Heart left ventricle (tissue), 13 donors: ENCODE measurements at regions not wholly inside any gene's neighbourhood (a gene's known extent, or its start where the extent isn't known, plus 50 kb on each side); places are given as distances from the start of the nearest gene placed in this dataset.

Experiments used
- CTCF ChIP-seq, 12 donors: fragments of 200-600 bp; sonication (generic) in 4 of 12; IDR thresholded peaks; one replicate each; pipeline versions ENCODE4 v1.5.0 to v1.8.0; 2018 to 2022; ENCODE audit warnings: antibody characterized with exemption in 12 of 12, mild to moderate bottlenecking in 5 of 12
- POLR2A ChIP-seq, 2 donors: fragments of 450-650 bp; IDR thresholded peaks; one replicate each; pipeline ENCODE4 v1.6.1; 2017; ENCODE audit warnings: antibody characterized with exemption in 2 of 2, mild to moderate bottlenecking in 2 of 2, moderate library complexity in 2 of 2
- donor health status: ischemic (EF 13 %, LVEDD 7.1; RV severe dilation, severe dysfunction).
- donor health status: DM: no; HTN: yes; CAD: no.
- donor health status: DM: no; HTN: no; CAD: no.
- donor health status: ischemic (EF 25% LVEDD 6.9; RV normal size, moderate dysfunction).
- donor health status: ischemic (EF 25% LVEDD 5.7; RV mildly dilated, moderate dysfunction).
- donor health status: ischemic (EF 35%, LVEDD 5.7; RV mildly dilated, moderate dysfunction).
- donor health status: nonischemic (EF 11% LVEDD 7.7; RV severe dilation, severe dysfunction).
- donor health status: DM: yes; HTN: yes; CAD: no.
- donor health status: PGD.
- donor health status: ischemic (EF 29% LVEDD 5.4; RV normal size, mild dysfunction).
- donor health status: nonischemic (EF 23%, LVEDD 6.1; RV moderate dilation, normal function).

GRCh38 chr4:100008048-100008447, 58.0 kb upstream of the H2AZ1 start:
- TF ChIP-seq CTCF (IDR thresholded peaks at IDR 0.05): no peak
- TF ChIP-seq POLR2A (IDR thresholded peaks at IDR 0.05): no peak
